Loucy (cell line): ENCODE measurements at regions not wholly inside any gene's neighbourhood (a gene's known extent, or its start where the extent isn't known, plus 50 kb on each side); places are given as distances from the start of the nearest gene placed in this dataset.

ENCODE experiments used
- H2AFZ ChIP-seq: fragments of 200-600 bp; sonication (generic); 2 replicates; pipeline ENCODE4 v1.6.0; 2016; ENCODE audit warnings: antibody characterized with exemption, mild to moderate bottlenecking, low read length, moderate library complexity
- H3F3A ChIP-seq: fragments of 200-600 bp; 2 replicates; pipeline ENCODE4 v1.6.0; 2016; ENCODE audit warnings: antibody characterized with exemption, low read depth, mild to moderate bottlenecking
- H3K27me3 ChIP-seq: fragments of 200-600 bp; sonication (generic); 2 replicates; pipeline ENCODE4 v1.6.1; 2014; ENCODE audit warnings: low read length, mild to moderate bottlenecking; ENCODE audit not compliant: insufficient read depth, poor library complexity, severe bottlenecking
- H3K36me3 ChIP-seq: fragments of 200-600 bp; sonication (generic); 2 replicates; pipeline ENCODE4 v1.6.1; 2016; ENCODE audit warnings: low read length; ENCODE audit not compliant: insufficient read depth
- H3K4me1 ChIP-seq: fragments of 200-600 bp; sonication (generic); 2 replicates; pipeline ENCODE4 v1.5.1; 2014; ENCODE audit warnings: low read length, mild to moderate bottlenecking; ENCODE audit not compliant: insufficient read depth, poor library complexity, severe bottlenecking
- H3K4me2 ChIP-seq: fragments of 200-600 bp; sonication (generic); 2 replicates; pipeline ENCODE4 v1.6.0; 2014; ENCODE audit warnings: antibody characterized with exemption, low read length, low read depth, mild to moderate bottlenecking; ENCODE audit not compliant: poor library complexity, severe bottlenecking
- H3K4me3 ChIP-seq: fragments of 200-600 bp; sonication (generic); 2 replicates; pipeline ENCODE4 v1.5.1; 2014; ENCODE audit warnings: low read length, mild to moderate bottlenecking, mixed read lengths; ENCODE audit not compliant: poor library complexity, severe bottlenecking
- H3K79me2 ChIP-seq: fragments of 200-600 bp; sonication (generic); 2 replicates; pipeline ENCODE4 v1.6.1; 2014; ENCODE audit warnings: low read length; ENCODE audit not compliant: insufficient read depth
- H3K9ac ChIP-seq: fragments of 200-600 bp; sonication (generic); 2 replicates; pipeline ENCODE4 v1.6.0; 2014; ENCODE audit warnings: mild to moderate bottlenecking, low read depth, low read length, moderate library complexity; ENCODE audit not compliant: poor library complexity, severe bottlenecking
- H3K9me2 ChIP-seq: fragments of 200-600 bp; sonication (generic); replicated peaks from 2 replicates; pipeline ENCODE4 v1.6.1; 2016; ENCODE audit warnings: low read depth, low read length, mixed read lengths
- H3K9me3 ChIP-seq: fragments of 200-600 bp; sonication (generic); 2 replicates; pipeline ENCODE4 v1.6.1; 2014; ENCODE audit warnings: mild to moderate bottlenecking, antibody characterized with exemption, low read length, low read depth; ENCODE audit not compliant: insufficient read depth
- H4K20me1 ChIP-seq: fragments of 200-600 bp; sonication (generic); 2 replicates; pipeline ENCODE4 v1.6.0; 2014; ENCODE audit warnings: antibody characterized with exemption, low read length, mild to moderate bottlenecking; ENCODE audit not compliant: insufficient read depth, poor library complexity, severe bottlenecking
- EZH2phosphoT487 ChIP-seq: fragments of 200-600 bp; IDR thresholded peaks from 2 replicates; pipeline ENCODE4 v1.6.1; 2018; ENCODE audit warnings: antibody characterized with exemption, mild to moderate bottlenecking, moderate library complexity, borderline replicate concordance
- TF ChIP-seq, protein P1 (sequence below): fragments of 200-600 bp; sonication (generic); conservative IDR thresholded peaks from 2 replicates; pipeline ENCODE4 v1.5.1; 2014; ENCODE audit warnings: mild to moderate bottlenecking, antibody characterized with exemption, low read length

GRCh38 chr21:16037421-16037955 lies 307.7 kb downstream of the USP25 start:
- Histone ChIP-seq H3K4me3 (no peak overlapping the region), H3F3A (no peaks in the 10 kb centered on the region), H3K4me2 (no peak overlapping the region), H3K79me2 (no peaks in the 10 kb centered on the region), H3K36me3 (no peaks in the 10 kb centered on the region), H3K9me2 (no peaks in the 10 kb centered on the region), H3K9ac (no peak overlapping the region), H3K4me1 (no peaks in the 10 kb centered on the region), H3K27me3 (no peaks in the 10 kb centered on the region), H4K20me1 (no peaks in the 10 kb centered on the region), H2AFZ (no peak overlapping the region), H3K9me3 (no peaks in the 10 kb centered on the region)
- TF ChIP-seq, protein P1, sequence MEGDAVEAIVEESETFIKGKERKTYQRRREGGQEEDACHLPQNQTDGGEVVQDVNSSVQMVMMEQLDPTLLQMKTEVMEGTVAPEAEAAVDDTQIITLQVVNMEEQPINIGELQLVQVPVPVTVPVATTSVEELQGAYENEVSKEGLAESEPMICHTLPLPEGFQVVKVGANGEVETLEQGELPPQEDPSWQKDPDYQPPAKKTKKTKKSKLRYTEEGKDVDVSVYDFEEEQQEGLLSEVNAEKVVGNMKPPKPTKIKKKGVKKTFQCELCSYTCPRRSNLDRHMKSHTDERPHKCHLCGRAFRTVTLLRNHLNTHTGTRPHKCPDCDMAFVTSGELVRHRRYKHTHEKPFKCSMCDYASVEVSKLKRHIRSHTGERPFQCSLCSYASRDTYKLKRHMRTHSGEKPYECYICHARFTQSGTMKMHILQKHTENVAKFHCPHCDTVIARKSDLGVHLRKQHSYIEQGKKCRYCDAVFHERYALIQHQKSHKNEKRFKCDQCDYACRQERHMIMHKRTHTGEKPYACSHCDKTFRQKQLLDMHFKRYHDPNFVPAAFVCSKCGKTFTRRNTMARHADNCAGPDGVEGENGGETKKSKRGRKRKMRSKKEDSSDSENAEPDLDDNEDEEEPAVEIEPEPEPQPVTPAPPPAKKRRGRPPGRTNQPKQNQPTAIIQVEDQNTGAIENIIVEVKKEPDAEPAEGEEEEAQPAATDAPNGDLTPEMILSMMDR: no peak
- no peak for TF ChIP-seq EZH2phosphoT487

GRCh38 chr21:16040601-16041000 lies 310.8 kb downstream of the USP25 start:
- no peak overlapping the region for H3K4me3 ChIP-seq
- no peak overlapping the region for H3K9ac ChIP-seq
- no peaks in the 10 kb centered on the region for H3K4me1 ChIP-seq
- no peaks in the 10 kb centered on the region for H3K27me3 ChIP-seq
- no peaks in the 10 kb centered on the region for H4K20me1 ChIP-seq
- H3K9me3 ChIP-seq: no peaks in the 10 kb centered on the region
- H2AFZ ChIP-seq: no peak overlapping the region
- H3K9me2 ChIP-seq: no peaks in the 10 kb centered on the region
- H3K36me3 ChIP-seq: no peaks in the 10 kb centered on the region
- TF ChIP-seq, protein P1: no peak
- TF ChIP-seq EZH2phosphoT487: no peak
- no peaks in the 10 kb centered on the region for H3K79me2 ChIP-seq
- H3F3A ChIP-seq: no peaks in the 10 kb centered on the region
- H3K4me2 ChIP-seq: no peak overlapping the region

- H3K9ac ChIP-seq: no peak overlapping the region
- H3K36me3 ChIP-seq: no peaks in the 10 kb centered on the region
- no peak overlapping the region for H3K4me3 ChIP-seq
- no peak overlapping the region for H2AFZ ChIP-seq
- no peaks in the 10 kb centered on the region for H4K20me1 ChIP-seq
- no peaks in the 10 kb centered on the region for H3K9me3 ChIP-seq
- TF ChIP-seq EZH2phosphoT487: no peak
- TF ChIP-seq, protein P1: no peak
- H3F3A ChIP-seq: no peaks in the 10 kb centered on the region
- no peaks in the 10 kb centered on the region for H3K79me2 ChIP-seq
- H3K9me2 ChIP-seq: no peaks in the 10 kb centered on the region
- no peak overlapping the region for H3K4me2 ChIP-seq
- no peaks in the 10 kb centered on the region for H3K27me3 ChIP-seq
- no peaks in the 10 kb centered on the region for H3K4me1 ChIP-seq
Measured at GRCh38 chr21:16044676-16045075, 314.9 kb downstream of the USP25 start.
